ENCODE measurements at regions not wholly inside any gene's neighbourhood (a gene's known extent, or its start where the extent isn't known, plus 50 kb on each side); places are given as distances from the start of the nearest gene placed in this dataset.

GRCh38 chr6:4491501-4492260 is 284.5 kb upstream of the CDYL start:
- no peaks in the 10 kb centered on the region for H3K9me2 ChIP-seq (ENCODE audit: insufficient read depth)
- H4K20me1 ChIP-seq (ENCODE audit: insufficient read depth), result no peaks in the 10 kb centered on the region
- no peak overlapping the region for H3K4me2 ChIP-seq (ENCODE audit: unreplicated experiment)
- H3K27ac ChIP-seq, result no peak overlapping the region
- no peak overlapping the region for H3K9ac ChIP-seq
- H3F3A ChIP-seq (ENCODE audit: insufficient read depth), result no peaks in the 10 kb centered on the region
- in situ Hi-C loops (cut with MboI), result no loop called here
- H3K27me3 ChIP-seq (replicated peaks; ENCODE audit: insufficient read depth), result no peaks in the 10 kb centered on the region
- H3K4me3 ChIP-seq, result no peak overlapping the region
- no peak overlapping the region for H2AFZ ChIP-seq
- no peaks in the 10 kb centered on the region for H3K4me1 ChIP-seq (ENCODE audit: insufficient read depth)
- no peaks in the 10 kb centered on the region for H3K36me3 ChIP-seq (ENCODE audit: low read depth)
- 82 to 91% methylated on average over 7 of the region's 7 CpGs for WGBS, 2 experiments (ENCODE audit: low coverage in 1 of 2, low lambda C conversion rate in 2 of 2, missing lambda C conversion rate in 2 of 2)
- no peaks in the 10 kb centered on the region for H3K79me2 ChIP-seq (ENCODE audit: insufficient read depth)
- DNase-seq, result peak; percentile 7
- TF ChIP-seq EZH2phosphoT487 (IDR thresholded peaks at IDR 0.05; ENCODE audit: insufficient read depth, low read depth) (no peak), EZH2 (IDR thresholded peaks at IDR 0.05; ENCODE audit: insufficient read depth, poor library complexity, severe bottlenecking) (no peak)
- no peaks in the 10 kb centered on the region for H3K9me3 ChIP-seq (ENCODE audit: low read depth)

- Histone ChIP-seq H3K4me3 (no peak overlapping the region), H3K79me2 (ENCODE audit: insufficient read depth) (no peaks in the 10 kb centered on the region), H4K20me1 (ENCODE audit: insufficient read depth) (no peaks in the 10 kb centered on the region), H3K4me1 (ENCODE audit: insufficient read depth) (no peaks in the 10 kb centered on the region), H2AFZ (no peak overlapping the region), H3K36me3 (ENCODE audit: low read depth) (no peaks in the 10 kb centered on the region), H3K27ac (no peak overlapping the region), H3K9me3 (ENCODE audit: low read depth) (no peaks in the 10 kb centered on the region), H3K27me3 (replicated peaks; ENCODE audit: insufficient read depth) (no peaks in the 10 kb centered on the region), H3K9ac (no peak overlapping the region), H3K4me2 (ENCODE audit: unreplicated experiment) (no peak overlapping the region), H3K9me2 (ENCODE audit: insufficient read depth) (no peaks in the 10 kb centered on the region), H3F3A (ENCODE audit: insufficient read depth) (no peaks in the 10 kb centered on the region)
- in situ Hi-C loops (cut with MboI), result no loop called here
- TF ChIP-seq EZH2phosphoT487 (IDR thresholded peaks at IDR 0.05; ENCODE audit: insufficient read depth, low read depth), result no peak
- TF ChIP-seq EZH2 (IDR thresholded peaks at IDR 0.05; ENCODE audit: insufficient read depth, poor library complexity, severe bottlenecking), result no peak
- WGBS, 2 experiments (ENCODE audit: low coverage in 1 of 2, low lambda C conversion rate in 2 of 2, missing lambda C conversion rate in 2 of 2), result 44 to 47% methylated on average over 4 of the region's 4 CpGs
- no peak for DNase-seq
Observed at GRCh38 chr6:4489538-4489937, 286.7 kb upstream of the CDYL start.

GRCh38 chr6:4488389-4488788 is 287.8 kb upstream of the CDYL start:
- Histone ChIP-seq H3K27me3 (replicated peaks; ENCODE audit: insufficient read depth) (no peaks in the 10 kb centered on the region), H3K27ac (no peak overlapping the region), H4K20me1 (ENCODE audit: insufficient read depth) (no peaks in the 10 kb centered on the region), H3F3A (ENCODE audit: insufficient read depth) (no peaks in the 10 kb centered on the region), H3K9ac (no peak overlapping the region), H3K79me2 (ENCODE audit: insufficient read depth) (no peaks in the 10 kb centered on the region), H3K4me2 (ENCODE audit: unreplicated experiment) (no peak overlapping the region), H2AFZ (no peak overlapping the region), H3K9me2 (ENCODE audit: insufficient read depth) (no peaks in the 10 kb centered on the region), H3K4me1 (ENCODE audit: insufficient read depth) (no peaks in the 10 kb centered on the region), H3K36me3 (ENCODE audit: low read depth) (no peaks in the 10 kb centered on the region), H3K9me3 (ENCODE audit: low read depth) (no peaks in the 10 kb centered on the region), H3K4me3 (no peak overlapping the region)
- WGBS, 2 experiments (ENCODE audit: low coverage in 1 of 2, low lambda C conversion rate in 2 of 2, missing lambda C conversion rate in 2 of 2), result 76 to 82% methylated on average over 3 of the region's 3 CpGs
- in situ Hi-C loops (cut with MboI), result no loop called here
- DNase-seq, result peak; percentile 8
- TF ChIP-seq EZH2 (IDR thresholded peaks at IDR 0.05; ENCODE audit: insufficient read depth, poor library complexity, severe bottlenecking), result no peak
- no peak for TF ChIP-seq EZH2phosphoT487 (IDR thresholded peaks at IDR 0.05; ENCODE audit: insufficient read depth, low read depth)

- H3K9ac ChIP-seq, result no peak overlapping the region
- WGBS, 2 experiments (ENCODE audit: low coverage in 1 of 2, low lambda C conversion rate in 2 of 2, missing lambda C conversion rate in 2 of 2), result 88 to 94% methylated on average over 2 of the region's 2 CpGs
- in situ Hi-C loops (cut with MboI), result no loop called here
Observed at GRCh38 chr6:4487538-4487937, 288.7 kb upstream of the CDYL start.

More at GRCh38 chr6:4487538-4487937, 288.7 kb upstream of the CDYL start:
- Histone ChIP-seq H2AFZ (no peak overlapping the region), H3K36me3 (ENCODE audit: low read depth) (no peaks in the 10 kb centered on the region), H4K20me1 (ENCODE audit: insufficient read depth) (no peaks in the 10 kb centered on the region), H3F3A (ENCODE audit: insufficient read depth) (no peaks in the 10 kb centered on the region), H3K9me3 (ENCODE audit: low read depth) (no peaks in the 10 kb centered on the region), H3K27ac (no peak overlapping the region), H3K4me3 (no peak overlapping the region), H3K9me2 (ENCODE audit: insufficient read depth) (no peaks in the 10 kb centered on the region), H3K4me2 (ENCODE audit: unreplicated experiment) (no peak overlapping the region), H3K79me2 (ENCODE audit: insufficient read depth) (no peaks in the 10 kb centered on the region), H3K4me1 (ENCODE audit: insufficient read depth) (no peaks in the 10 kb centered on the region), H3K27me3 (replicated peaks; ENCODE audit: insufficient read depth) (no peaks in the 10 kb centered on the region)
- peak; percentile 27 for DNase-seq
- TF ChIP-seq EZH2phosphoT487 (IDR thresholded peaks at IDR 0.05; ENCODE audit: insufficient read depth, low read depth) (no peak), EZH2 (IDR thresholded peaks at IDR 0.05; ENCODE audit: insufficient read depth, poor library complexity, severe bottlenecking) (no peak)

Measured in GM23248 (cell line).